Renal cortex interstitium (tissue), 11 donors: ENCODE measurements at regions not wholly inside any gene's neighbourhood (a gene's known extent, or its start where the extent isn't known, plus 50 kb on each side); places are given as distances from the start of the nearest gene placed in this dataset.

Source experiments
- DNase-seq, 11 donors: peaks; one replicate each; pipeline ENCODE4 v3.0.0-alpha.2; 2013; ENCODE audit warnings: low read depth in 9 of 11, low spot score in 4 of 11; ENCODE audit errors: extremely low read depth in 1 of 11

DNA sequence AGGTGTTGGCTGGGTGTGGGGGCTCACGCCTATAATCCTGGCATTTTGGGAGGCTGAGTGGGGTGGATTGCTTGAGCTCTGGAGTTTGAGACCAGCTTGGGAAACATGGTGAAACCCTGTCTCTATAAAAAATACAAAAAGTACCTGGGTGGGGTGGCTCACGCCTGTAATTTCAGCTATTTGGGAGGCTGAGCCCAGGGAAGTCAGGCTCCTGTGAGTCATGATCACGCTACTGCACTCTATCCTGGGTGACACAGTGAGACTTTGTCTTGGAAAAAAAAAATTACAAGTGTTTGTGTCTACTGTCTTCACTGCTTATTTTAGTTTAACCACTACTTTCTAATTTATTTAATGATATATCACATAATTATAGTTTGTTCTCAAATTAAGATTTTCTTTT, 62.7 kb upstream of the DOCK10 start:
- DNase-seq: no peak

DNA sequence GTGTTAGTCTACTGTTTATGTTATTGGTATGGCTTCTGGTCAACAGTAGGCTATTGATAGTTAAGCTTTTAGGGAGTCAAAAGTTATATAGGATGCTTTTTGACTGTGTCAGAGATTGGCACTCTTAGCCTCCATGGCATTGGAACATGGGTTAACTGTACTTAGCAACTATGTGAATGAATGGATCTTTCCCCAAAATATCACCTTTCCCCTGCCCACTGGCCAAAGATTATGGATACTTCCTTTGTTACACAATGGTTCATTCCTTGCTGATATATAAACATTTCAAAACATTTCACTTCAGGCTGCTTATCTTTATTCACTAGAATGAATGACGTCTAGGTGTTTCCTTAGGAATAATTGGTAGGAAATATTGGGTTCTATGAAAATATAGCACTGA, 62.1 kb upstream of the DOCK10 start:
- DNase-seq: no peak

DNA sequence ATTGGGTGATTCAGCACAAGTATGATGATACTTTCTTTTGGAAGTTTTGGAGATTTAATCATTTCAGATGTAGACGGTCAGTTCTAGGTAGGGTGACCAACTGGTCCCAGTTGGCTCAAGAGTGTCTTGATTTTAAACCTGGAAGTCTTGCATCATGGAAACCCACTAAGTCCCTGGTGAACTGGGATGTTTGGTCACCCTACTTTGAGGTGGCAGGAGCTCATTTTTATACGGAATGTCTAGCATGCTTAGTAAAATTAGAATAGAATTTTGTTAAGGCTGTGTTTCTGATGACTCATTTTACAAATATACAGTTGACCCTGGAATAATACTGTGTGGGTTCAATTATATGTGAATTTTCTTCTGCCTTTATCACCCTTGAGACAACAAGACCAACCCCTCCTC, 61.5 kb upstream of the DOCK10 start:
- no peak for DNase-seq

DNA sequence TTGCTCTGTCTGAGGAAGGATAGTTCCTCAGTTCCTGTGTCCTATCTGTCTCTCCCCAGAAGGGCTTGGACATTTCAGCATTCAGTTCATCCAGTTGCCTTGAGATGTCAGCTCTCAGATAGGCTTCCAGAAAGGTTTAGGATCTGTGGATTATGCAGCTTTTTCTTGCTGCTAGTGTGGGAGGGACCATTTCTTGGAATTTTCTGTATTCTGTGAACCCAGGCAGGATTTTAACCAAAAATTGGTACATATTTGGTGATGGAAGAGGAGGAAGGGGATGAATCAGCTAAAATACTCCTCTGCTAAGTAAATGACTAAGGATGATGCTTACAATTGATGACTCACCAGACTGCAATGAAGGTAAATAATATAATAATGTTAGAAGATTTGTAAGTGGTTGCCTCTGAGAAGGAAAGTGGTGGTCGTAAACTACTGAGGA, 58.6 kb upstream of the DOCK10 start:
- DNase-seq: no peak

DNA sequence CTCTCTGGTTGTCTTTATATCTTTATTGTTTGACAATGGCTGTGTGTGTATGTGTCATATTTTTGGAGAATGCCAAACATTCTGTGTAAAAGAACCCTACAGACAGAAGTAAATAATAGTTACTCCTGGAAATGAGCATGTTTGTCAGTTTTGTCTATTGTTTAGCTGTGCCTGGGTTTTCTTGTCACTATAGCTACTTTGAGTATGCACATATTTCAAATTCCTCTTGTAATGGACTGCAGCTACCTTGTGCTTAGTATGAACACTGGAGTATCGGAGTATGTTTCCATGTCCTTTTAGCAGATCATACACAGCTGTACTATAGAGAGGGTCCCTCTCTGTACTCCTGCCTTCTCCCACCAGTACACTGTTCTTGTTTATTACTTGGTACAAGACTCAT, 58.0 kb upstream of the DOCK10 start:
- DNase-seq: no peak

DNA sequence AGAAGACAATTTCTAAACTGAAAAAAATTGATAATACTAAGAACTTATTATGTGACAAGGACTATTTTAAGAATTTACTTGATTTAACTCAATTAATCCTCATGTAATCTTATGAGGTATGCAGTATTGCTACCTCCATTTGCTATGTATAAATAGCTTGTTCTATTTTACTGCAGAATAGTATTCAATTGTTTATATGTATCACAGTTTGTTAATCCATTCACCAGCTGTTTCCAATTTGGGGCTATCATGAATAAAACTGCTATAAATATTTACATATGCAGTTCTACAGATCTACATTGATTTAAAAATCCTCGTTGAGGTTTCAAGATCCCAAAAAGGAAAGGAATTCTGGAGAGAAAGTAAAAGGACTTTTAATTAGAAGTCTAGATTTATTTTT, 54.8 kb upstream of the DOCK10 start:
- DNase-seq: no peak
